GM19240 (cell line): ENCODE measurements at regions not wholly inside any gene's neighbourhood (a gene's known extent, or its start where the extent isn't known, plus 50 kb on each side); places are given as distances from the start of the nearest gene placed in this dataset.
A peak's percentile ranks its signal among the peaks of the same experiment; 100 is the strongest.

Experiments used
- DNase-seq: peaks from one replicate; pipeline ENCODE4 v3.0.0; 2011; ENCODE audit warnings: low spot score; ENCODE audit not compliant: insufficient read length

DNA sequence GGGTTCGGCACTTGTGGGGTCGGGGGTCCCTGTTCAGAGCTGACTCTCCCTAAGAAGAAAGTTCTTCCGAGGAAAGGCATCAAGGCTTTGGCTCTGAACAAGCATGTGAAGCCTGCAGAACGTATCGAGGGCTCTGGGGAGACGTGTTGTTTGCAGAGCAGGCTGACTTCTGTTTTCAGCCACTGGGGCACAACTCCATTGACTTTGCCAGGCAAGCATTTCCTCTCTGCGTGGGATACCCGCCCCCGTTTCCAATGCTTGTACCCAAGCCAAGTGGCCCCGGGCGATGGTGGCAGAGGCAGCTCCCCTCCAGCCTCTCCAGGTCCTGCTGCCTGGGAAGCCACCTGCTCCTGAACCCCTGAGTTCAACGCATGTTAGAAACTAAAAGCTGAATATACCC is 255.7 kb downstream of the RBFOX3 start:
- no peak for DNase-seq

DNA sequence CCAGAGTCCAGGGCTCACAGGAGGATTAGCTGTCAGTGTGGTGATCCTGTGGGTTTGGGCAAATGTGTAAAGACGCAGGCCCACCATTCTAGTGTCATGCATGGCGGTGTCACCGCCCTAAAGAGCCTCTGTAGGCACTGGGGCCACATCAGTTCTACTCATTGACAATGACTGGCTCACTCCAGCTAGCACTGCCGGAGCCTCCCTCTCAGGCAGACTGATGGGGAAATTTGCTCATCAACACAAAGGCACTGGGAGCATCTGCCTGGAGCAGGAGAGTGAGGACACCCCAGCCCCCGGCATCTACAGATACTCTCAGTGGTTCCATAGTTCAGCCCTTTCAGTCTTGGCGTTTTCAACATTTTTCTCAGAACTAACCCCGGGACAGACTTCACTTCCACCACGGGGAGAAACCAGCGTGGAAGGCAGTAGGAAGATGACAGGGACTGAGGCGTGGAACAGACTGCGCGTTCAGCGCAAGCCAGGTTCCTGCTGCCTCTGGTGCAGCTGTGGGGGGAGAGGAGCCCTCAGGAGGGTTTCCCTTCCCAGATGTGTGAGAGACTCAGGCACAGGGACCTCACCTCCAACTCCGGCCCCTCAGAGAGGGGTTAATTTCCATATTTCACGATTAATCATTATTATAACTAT is 256.6 kb downstream of the RBFOX3 start:
- DNase-seq = no peak

DNA sequence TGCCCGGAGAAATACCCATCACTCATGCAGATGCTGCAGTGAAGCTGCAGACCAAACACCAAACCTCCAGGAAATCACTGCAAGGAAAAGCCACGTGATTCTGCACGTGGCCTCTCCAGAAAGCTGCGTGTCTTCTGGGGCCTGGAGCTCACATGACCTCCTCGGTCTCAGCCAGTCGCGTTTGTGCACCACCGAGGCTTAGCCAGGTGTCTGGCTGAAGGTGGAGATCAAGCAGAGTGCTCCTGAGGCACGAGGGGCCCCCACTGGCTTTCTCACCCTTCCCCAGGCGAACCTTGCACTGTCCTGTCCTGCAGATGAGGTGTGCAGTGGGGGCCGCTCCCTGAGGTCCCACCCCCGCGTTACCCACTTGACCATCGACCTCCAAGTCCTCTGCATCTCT is 257.3 kb downstream of the RBFOX3 start:
- no peak for DNase-seq

DNA sequence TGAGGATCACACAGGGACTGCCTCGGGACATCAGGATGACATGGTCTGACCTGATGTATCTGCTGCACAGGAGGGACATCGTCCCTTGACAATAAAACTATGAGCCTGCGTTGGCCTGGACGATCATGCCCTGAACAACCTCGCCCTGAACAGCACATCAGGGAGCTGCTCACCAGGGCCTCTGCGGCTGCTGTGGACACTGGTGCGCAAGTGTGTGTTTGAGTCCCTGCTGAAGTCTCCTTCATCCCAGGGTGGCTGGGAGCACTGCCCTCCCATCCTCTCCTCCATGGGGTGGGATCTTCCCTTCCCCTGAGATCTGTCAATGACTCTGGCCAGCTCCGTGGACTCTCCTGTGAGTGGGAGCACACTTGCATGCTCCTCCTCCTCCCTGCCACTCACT is 257.8 kb downstream of the RBFOX3 start:
- DNase-seq = no peak

DNA sequence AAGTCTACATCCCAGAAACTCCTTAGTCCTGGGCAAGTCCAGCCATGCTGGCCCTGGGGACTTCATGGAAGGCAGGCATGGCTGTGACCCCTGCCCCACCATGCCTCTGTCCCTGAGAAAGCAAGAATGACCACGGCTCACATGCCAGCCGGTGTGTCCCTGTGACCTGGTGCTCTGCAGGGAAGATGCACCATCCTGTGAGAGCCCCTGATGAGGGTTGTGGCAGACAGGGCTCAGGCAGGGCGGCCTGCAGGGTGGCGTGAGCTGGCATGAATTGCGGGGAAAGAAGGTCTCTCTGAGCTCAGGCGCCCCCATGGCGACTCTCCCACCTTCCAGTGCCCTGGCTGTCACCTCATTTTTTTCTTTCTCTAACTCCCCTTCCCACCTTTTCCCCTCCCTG is 260.3 kb downstream of the RBFOX3 start:
- DNase-seq = no peak

DNA sequence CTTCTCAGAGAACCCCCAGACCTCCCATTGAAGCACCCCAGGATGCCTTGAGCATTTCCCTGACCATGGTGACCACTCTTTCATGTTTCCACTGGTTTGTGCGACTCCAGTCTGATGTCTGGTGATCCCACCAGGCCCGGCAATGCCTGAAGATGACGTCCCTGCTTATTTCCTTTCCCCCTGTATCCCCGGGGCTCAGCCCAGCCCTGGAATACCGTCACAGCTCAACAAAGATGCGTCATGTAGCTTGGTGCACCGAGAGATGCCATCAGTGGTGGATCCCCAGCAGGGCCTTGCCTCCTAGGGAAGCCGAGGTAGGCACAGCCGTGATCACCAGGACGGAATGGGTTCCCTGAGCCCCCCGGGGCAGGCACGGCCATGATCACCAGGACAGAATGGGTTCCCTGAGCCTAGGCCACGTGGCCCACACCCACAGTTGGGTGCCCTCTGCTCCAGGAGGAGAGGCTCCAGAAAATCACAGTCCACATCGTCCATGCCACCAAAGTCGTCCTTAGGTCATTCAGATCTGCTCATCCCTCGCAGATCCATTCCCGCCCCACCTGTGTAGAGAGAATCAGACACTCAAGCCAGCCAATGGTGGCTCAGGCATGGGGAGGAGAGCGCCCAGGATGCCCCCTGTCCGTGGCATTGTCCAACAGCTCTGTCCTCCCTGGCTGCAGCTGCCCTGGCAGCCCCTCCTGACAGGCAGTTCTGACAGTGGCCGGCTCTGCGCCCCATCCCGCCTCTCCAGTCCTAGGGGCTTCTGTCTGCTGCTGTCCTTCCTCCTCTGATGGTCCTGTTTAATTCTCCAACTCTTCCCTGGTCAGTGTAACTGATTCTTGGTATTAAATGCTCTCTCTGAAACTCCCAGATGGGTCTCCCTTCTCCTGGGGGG is 261.1 kb downstream of the RBFOX3 start:
- DNase-seq = no peak

DNA sequence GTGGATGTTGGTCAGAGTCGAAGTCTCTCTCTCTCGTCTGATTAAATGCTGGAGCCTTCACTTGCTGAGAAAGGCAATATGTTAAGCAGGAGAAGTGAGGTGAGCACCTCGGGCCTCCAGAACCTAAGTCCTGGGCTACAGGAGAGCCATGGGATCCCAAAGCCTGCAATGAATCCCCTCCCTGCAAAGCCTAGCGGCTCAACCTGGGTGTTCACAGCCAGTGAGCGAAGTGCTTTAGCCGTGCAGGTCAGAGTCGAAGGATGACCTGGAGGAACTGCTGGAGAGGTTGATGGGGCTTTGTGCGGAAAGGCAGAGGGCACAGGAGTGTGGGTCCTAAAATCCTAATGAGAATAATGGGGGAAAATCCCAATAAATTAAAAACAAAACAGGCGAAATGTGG is 267.8 kb downstream of the ENGASE start:
- DNase-seq = no peak

DNA sequence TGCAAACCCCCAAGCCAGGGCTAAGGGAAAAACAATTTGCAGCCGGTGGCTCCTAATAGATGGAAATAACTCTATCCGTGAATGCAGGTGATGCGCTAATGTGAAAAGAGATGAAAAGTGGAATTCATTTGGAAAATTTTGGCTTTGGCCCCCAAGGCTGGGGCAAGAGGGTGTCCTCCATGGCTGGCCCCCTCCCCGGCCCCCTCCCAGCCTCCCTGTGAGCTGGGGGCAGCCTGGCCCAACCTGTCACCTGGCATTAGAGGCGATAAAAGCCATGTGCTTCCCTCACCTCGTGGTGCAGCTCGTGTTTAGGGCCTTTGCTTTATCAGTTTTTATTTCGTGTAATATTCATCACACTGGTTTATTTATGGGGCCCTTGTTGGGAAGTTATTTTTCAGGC is 267.2 kb downstream of the ENGASE start:
- DNase-seq = no peak

DNA sequence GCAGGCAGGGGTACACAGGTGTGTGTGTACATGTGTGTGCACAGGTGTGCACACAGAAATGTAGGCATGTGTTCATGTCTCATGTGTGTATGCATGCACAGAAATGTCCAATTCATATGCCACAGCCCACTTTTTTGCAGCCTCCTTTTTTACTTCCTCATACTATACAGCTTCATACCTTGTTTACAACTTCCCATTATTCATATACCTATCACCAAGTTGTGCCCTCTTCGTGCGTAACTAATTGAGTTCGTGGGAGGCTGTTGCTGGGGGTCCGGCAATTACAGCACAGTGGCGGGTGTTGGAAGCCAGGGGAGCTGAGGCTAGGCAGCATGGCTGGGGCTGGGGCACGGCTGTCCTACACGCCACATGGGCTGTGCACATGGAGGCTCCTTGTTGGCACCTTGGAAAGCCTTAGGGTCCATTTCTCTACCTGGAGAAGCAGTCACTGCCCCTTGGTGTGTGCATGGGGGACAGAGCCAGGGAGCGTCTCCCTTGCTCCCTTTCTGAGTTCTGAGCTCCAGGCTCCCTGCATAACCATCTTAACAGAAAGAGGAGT is 266.7 kb downstream of the ENGASE start:
- DNase-seq = no peak

DNA sequence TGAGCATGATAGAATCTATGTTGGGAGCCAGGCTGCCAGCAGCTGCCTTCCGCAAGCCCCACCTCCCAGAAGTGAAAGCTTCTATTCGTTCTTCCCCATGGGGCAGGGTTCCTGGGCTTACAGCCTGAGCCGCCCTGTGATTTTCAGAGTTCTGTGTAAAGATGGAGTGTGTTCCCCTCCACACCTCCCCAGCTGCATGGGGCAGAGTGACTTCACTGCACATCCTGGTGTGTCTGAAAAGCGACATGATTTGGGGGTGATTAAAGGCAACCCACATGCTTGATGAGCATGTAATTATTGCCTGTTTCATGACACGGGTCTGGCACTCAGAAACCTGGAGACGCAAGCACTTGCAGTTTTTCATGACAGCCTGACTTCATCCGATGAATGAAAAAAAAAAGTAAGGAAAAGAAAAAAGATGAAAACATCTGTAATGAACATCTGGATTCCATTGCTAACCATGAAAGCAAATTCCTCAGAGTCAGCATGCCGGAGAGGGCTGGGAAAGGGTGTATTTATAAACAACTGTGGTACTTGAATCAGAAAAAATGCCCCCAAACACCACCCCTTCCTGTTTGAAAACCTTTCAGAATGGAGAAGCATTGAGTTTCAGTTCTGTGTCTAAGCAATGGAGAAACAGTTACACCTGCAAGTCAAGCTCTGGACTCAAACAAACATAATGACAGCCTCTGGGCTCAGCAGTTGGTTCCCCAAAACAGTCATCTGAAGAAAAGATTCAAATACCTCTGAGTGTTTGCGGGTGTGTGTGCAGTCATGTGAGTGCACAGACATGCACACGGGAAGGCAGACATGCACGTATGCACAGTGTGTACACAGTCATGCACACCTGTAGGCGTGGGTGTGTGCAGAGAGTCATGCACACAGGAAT is 266.0 kb downstream of the ENGASE start:
- peak; percentile 61 for DNase-seq

DNA sequence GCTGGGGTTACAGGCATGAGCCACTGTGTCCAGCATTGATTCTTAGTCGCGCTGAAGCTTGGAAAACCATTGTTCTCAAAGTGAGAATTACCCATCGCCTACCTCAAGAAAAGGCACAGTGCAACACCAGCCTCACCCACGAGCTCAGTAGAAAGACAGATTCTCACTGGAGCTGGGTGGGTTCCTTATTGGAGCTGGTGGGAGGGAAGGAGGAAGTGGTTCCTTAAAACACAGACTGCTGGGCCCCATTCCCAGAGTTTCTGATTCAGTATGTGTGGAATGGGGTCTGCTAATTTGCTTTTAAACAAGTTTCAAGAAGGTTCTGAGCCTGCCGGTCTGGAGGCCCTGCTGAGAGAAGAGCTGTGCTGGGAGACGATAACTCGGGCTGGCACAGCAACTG is 264.7 kb downstream of the ENGASE start:
- no peak for DNase-seq

DNA sequence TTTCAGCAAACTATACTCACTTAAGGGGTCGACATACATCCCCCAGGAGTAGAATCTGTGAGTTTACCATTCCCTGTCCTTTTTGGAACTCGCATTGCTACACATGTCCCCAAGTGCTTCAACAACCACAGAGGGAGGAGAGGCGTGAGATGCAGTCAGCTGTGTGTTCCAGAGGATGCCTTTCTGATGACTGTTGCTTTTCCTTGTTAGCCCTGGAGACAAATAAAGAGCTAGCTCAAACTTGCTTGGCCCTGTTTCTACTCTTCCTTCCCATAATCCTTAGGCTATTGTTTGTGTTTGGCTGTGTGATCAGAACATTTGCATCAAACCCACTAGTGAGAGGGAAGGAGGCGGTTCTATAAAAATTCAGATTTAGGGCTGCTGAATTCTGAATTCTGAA is 264.0 kb downstream of the ENGASE start:
- DNase-seq = no peak

DNA sequence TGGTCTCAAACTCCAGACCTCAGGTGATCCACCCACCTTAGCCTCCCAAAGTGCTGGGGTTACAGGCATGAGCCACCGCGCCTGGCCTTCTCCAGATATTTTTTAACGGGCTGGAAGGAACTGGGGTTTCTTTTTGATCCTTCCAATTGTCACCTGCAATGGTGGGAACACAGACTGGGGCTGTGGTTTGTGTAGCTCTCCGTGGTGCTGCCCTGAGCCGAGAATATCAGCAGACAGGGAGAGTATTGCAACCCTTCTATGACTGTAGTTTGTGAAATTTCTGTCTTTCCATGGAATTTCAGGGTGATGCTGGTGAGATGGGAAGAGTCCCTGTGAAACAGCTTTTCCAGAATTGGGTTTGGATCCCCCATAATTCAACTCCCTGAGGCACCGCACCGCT is 263.5 kb downstream of the ENGASE start:
- DNase-seq = no peak

DNA sequence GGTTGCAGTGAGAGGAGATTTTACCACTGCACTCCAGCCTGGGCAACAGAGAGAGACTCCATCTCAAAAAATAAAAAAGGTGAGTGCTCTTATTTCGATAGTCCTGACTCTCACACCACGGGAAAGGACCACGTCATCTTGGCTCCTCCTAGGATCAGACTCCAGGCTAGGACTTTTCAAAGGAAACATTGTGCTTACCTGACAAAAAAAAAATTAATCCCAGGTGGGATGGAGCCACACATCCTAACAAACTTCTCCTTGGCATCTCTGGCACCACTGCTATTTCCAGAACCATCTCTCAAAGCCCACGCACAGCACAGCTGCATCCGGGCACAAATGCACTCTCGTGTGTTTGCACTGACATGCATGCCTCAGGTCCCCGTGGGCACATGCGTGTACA is 262.4 kb downstream of the ENGASE start:
- DNase-seq = no peak

DNA sequence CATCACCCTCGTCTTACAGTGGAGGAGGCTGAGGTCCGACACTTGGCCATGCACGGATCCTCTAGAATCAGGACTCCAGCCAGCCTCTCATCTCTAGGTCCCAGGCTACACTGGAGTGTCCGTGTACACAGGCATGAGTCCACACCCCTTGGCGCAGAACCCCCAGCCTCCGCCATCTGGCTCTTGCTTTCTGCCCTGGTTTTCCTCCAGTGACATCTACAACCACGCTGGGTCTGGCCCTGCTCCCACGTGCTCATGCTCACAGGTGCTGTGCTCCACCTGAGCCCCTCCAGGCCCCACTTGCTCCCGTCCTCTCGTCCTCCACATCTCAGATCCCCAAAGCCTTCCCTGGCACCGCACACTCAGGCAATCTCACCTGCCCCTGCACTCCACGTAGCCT is 260.8 kb downstream of the ENGASE start:
- no peak for DNase-seq

DNA sequence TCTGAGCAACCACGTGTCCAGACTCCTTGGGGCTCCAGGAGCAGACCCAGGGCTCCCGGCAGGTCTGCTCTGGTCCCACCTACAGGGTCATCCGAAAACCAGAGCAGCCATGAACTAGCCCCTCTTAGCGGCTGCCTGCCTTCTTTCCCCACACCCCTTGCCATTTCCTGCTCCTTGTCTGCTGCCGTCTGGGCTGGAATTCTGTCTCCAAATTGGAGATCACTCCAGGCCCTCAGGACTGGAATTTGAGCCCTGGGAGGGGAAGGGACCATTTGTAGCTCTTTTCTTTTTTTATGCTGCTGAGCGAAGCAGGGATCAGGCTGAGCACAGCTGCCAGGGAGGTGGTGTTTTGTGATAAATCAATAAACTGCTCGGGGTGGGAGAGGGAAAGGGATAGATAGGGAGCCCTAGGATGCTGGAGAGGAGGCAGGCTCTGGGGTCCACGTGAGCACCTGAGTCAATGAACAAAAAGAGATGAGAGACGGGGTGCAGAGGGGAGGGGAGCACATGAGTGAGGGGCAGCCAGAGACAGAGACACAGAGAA is 257.5 kb downstream of the ENGASE start:
- no peak for DNase-seq

DNA sequence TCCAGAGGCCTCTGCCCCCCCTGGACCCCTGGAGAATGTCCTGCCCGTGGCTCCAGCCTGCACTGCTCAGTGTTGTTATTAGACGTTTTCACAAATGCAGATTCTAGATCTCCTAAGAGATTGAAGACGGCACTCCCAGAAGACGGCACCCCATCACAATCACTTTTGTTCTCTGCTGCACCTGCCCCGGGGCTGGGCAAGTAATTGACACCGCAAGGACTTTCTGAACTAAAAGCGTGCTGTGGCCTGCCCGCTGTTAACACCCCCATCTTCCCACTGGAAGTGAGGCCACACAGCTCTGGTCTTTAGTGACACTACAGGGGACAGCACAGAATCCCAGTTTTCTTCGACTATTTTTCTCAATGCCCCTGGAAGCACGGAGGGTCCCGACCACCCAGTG is 256.9 kb downstream of the ENGASE start:
- no peak for DNase-seq

DNA sequence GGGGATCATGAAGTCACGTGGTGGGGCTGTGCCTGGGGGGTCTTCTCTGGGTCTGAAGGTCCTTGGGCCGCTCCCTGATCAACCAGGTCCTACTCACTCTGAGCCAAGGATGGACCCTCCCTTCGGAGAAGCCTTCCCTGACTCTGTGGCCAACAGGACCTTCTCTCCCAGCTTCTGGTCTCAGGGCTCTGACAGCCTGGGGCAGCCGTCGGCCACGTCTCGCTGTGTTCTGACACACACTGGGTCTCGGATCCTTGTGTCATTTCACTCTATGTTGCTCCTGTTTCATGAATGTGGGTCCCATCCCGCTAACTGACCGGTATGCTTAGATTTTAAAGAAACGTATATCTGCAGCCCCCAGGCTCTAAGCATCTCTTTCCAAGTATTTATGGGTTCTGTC is 256.1 kb downstream of the ENGASE start:
- no peak for DNase-seq

DNA sequence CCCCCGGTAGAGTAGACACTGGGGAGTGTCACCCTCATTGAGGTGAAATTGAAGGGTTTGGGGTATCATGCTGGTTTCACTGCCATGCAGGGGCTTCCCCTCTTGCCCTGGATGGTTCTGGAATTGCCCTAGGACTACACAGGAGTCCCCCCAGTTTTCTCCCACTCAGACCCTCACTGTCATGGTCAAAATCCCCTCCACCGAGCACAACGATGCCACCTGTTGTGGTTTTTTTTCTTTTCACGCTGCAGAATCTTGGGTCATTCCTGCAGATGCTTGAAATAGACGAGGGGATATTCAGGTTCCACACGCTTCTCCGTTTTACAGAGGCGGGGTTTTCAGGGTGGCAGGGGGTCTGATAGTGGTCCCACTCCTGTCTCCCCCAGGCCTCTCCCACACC is 255.6 kb downstream of the ENGASE start:
- no peak for DNase-seq

DNA sequence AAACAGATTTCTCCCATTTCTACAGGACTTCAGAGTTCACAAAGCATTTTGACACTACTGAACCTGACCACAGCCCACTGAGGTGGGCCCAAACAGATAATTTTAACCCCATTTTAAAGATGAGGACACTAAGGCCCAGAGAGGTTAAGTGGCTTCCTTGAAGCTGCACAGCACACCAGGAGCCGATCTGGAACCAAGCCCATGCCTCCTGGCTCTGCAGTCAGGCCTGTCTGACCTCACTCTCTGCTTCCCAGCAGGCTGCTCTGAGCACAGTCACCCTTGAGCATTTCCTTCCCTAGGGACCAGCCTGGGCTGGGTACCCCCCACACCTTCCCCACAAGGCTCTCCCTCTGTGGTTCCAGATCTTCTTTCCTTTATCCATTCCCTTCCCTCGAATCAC is 252.2 kb downstream of the ENGASE start:
- DNase-seq = no peak

DNA sequence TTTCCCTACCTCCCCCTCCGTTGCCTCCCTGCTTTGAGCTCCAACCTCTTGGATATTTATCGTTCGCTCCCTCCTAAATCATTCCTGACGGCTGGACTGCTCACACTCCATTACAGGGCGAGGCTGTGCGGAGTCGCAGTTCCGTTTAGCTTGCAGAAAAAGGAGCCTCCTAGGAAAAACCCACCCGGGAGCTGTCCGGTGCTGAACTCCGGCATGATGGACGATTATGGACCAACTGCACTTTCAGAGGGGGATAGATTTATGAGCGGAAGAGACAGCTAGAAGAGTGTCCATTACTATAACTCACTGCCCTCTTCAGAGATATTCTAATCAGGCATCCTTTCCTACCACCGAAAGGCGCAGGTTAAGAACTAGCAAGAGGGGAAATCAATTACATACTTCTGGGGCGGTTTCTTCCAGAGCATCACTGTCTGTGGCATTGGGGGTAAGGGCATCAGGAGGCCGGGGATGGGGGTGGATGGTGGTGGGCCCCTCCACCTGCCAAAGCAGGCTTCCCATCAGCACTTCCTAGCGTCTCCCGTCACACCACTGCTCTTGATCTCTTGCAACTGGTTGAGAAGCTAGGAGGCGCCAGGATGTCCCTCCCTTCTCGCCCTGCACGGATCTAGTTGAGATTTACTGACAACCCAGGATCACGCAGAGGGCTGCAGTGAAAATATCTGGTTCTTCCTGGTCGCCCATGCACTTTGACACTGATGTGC is 251.2 kb downstream of the ENGASE start:
- DNase-seq = no peak
